KBM-7 (cell line): ENCODE measurements at regions not wholly inside any gene's neighbourhood (a gene's known extent, or its start where the extent isn't known, plus 50 kb on each side); places are given as distances from the start of the nearest gene placed in this dataset.
"Not testable (repeated sequence)": the region's sequence is repeated elsewhere in the genome, so short reads cannot be mapped to it uniquely, and the experiment has no call there.

Source experiments
- DNase-seq: peaks from one replicate; pipeline ENCODE4 v3.0.0-alpha.2; 2015
- in situ Hi-C: fragments of 300-500 bp; cut with MboI; formaldehyde crosslinking; loops from 2 replicates; pipeline ENCODE4 v1.14.3; 2020; ENCODE audit warnings: low sequenced_read_pairs, low pct_unique_long_range_greater_than_20kb, mixed read lengths

DNA sequence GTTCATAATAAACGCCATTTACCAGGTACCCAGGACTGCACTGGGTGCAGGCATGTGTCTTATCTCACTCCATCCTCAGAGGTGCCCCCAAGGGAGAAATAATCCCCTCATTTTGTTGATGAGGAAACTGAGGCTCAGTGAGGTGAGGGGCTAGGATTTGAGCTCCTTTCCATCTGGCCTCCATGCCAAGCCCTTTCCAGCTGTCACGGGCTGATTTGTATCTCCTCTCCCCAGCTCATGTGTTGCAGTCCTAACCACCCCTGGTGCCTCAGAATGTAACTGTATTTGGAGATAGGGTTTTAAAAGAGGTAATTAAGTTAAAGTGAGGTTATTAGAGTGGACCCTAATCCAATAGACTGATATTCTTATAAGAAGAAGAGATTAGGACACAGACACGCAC is 137.3 kb downstream of the MYCN start:
- no peak for DNase-seq
- in situ Hi-C loops: no loop called here

DNA sequence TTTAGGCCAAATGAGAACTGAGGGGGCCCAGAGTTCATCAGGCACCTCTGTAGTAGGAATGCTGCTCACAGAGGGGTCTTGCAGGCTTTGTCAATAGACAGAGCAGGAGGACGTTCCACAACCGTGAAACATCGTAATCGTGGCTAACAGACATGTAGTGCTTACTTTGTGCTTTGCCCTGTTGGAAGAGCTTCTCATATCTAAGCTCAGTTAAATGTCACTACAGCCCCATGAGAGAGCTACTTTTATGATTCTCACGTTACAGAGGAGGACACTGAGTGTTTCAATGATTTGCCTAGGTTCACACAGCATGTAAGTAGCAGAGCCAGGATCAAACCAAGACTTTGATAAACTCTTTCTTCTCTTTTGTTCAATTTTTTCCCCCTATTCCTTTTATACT is 136.6 kb downstream of the MYCN start:
- no peak for DNase-seq
- in situ Hi-C loops: no loop called here

DNA sequence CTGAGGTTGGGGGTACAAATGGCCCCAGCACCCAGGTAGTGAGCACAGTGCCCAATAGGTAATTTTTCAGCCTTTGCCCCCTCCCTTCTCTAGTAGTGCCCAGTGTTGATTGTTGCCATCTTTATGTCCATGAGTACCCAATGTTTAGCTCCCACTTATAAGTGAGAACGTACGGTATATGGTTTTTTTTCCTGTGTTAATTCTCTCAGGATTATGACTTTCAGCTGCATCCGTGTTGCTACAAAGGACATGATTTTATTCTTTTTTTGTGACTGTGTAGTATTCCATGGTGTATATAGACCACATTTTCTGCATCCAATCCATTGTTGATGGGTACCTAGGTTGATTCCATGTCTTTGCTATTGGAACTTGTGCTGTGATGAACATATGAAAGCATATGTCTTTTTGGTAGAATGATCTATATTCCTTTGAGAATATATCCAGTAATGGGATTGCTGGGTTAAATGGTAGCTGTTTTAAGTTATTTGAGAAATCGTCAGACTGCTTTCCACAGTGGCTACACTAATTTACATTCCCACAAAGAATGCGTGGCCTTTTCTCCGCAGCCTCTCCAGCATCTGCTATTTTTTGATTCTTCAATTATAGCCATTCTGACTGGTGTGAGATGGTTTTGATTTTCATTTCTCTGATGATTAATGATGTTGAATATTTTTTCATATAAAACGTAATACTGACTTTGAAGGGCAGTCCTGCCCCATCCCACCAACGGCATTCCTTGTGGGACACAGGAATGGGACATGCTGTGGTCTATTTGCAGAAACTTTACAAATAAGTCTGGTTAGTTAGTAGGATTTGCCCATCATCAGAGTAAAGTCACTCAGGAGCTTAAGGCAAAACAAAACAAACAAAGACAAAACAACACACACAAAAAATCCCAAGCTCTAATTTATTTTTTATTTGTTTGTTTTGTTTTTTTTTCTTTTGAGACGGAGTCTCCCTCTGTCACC is 135.0 kb downstream of the MYCN start:
- DNase-seq: no peak
- in situ Hi-C loops: no loop called here

- DNase-seq: no peak
- in situ Hi-C loops: no loop called here
Observed at GRCh38 chr2:16073921-16074425, 133.6 kb downstream of the MYCN start.

GRCh38 chr2:16073471-16073870 is 133.1 kb downstream of the MYCN start:
- no peak for DNase-seq
- in situ Hi-C loops: no loop called here

GRCh38 chr2:16072638-16073290 is 132.4 kb downstream of the MYCN start:
- in situ Hi-C loops: no loop called here
- no peak for DNase-seq

- no peak for DNase-seq
- in situ Hi-C loops: no loop called here
Observed at GRCh38 chr2:16071865-16072637, 131.7 kb downstream of the MYCN start.

DNA sequence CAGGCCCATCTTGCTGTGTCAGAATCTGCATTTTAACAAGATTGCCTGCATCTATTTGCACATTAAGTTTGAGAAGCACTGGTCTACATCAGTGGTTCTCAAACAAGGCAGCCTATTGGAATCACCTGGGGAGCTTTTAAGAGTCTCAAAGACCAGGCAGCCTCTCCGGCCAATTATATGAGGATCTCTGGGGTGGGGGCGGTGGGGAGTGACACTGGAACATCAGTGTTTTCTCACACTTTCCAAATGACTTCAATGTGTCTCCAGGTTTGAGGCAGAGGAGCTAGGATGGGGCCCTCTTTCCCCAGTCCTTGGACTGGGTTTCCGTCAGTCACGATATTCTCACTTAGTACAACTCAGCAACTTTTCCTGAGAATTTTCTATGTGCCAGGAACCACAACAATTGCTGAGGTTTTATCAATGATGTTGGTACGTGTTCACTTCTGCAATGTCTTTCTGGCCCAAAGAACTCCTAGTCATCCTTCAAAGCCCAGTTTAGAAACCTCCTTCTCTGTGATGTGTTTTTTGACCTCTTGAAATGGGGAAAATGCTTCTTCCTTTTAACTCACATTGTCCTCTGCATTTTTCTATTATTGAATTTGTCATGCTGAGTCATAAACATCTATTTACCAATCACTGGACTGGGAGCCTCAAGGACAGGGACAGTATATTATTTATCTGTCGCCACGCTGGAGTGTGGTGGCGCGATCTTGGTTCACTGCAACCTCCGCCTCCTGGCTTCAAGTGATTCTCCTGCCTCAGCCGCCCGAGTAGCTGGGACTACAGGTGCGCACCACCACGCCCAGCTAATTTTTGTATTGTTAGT is 130.9 kb downstream of the MYCN start:
- in situ Hi-C loops: no loop called here
- no peak for DNase-seq

GRCh38 chr2:16070648-16070971 is 130.3 kb downstream of the MYCN start:
- DNase-seq: no peak
- in situ Hi-C loops: no loop called here

- in situ Hi-C loops: no loop called here
- DNase-seq: no peak
Observed at GRCh38 chr2:16069933-16070647, 129.7 kb downstream of the MYCN start.

GRCh38 chr2:16069663-16069932 is 129.2 kb downstream of the MYCN start:
- in situ Hi-C loops: no loop called here
- DNase-seq: no peak

DNA sequence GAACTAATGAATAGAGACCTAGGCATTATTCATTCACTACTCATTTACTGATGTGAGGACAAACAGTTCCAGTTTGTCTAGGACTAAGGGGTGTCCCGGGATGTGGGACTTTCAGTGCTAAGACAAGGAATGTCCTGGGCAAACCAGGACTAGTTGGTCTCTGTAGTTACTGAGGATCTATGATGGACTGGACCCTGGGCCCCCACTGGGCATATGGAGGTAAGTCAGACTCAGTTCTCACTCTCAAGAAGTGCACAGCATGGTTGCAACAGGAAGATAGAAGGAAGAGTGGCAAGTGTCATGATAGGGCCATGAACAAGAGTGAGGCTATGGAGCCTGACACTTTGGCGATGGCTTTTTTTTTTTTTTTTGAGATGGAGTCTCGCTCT is 128.2 kb downstream of the MYCN start:
- in situ Hi-C loops: no loop called here
- DNase-seq: no peak

GRCh38 chr2:16067866-16068551 is 127.7 kb downstream of the MYCN start:
- DNase-seq: no peak
- in situ Hi-C loops: no loop called here

GRCh38 chr2:16067444-16067843 is 127.1 kb downstream of the MYCN start:
- in situ Hi-C loops: no loop called here
- DNase-seq: no peak

- no peak for DNase-seq
- in situ Hi-C loops: no loop called here
Observed at GRCh38 chr2:16067037-16067406, 126.7 kb downstream of the MYCN start.

GRCh38 chr2:16066261-16067036 is 126.1 kb downstream of the MYCN start:
- in situ Hi-C loops: no loop called here
- no peak for DNase-seq

- DNase-seq, in situ Hi-C loops: not testable (repeated sequence)
Observed at GRCh38 chr2:16065272-16066069, 125.1 kb downstream of the MYCN start.
